ENCODE measurements at regions not wholly inside any gene's neighbourhood (a gene's known extent, or its start where the extent isn't known, plus 50 kb on each side); places are given as distances from the start of the nearest gene placed in this dataset.
"Not testable (repeated sequence)": the region's sequence is repeated elsewhere in the genome, so short reads cannot be mapped to it uniquely, and the experiment has no call there.

- not testable (repeated sequence) for TF ChIP-seq CTCF (IDR thresholded peaks at IDR 0.05); ZFX (IDR thresholded peaks at IDR 0.05; ENCODE audit: borderline replicate concordance)
Measured at GRCh38 chr5:42979242-42979641, 60.9 kb downstream of the ANXA2R start.

Data from 22Rv1 (cell line).